Esophagus muscularis mucosa (tissue), 4 donors: ENCODE measurements at regions not wholly inside any gene's neighbourhood (a gene's known extent, or its start where the extent isn't known, plus 50 kb on each side); places are given as distances from the start of the nearest gene placed in this dataset.

Experiments used
- DNase-seq: peaks from one replicate; pipeline ENCODE4 v3.0.0-alpha.2; 2017; ENCODE audit errors: extremely low spot score
- H3K27ac ChIP-seq, 4 donors: fragments of 200-600 bp; sonication (generic); replicated peaks in 1 of 4; 1 replicate in 3 of 4; 2 replicates in 1 of 4; pipeline ENCODE4 v1.5.1; 2016 to 2019; ENCODE audit warnings: mild to moderate bottlenecking in 1 of 4
- H3K27me3 ChIP-seq, 4 donors: fragments of 200-600 bp; sonication (generic); one replicate each; pipeline versions ENCODE4 v1.5.1 to v1.6.0; 2016 to 2019
- H3K36me3 ChIP-seq, 4 donors: fragments of 200-600 bp; sonication (generic); one replicate each; pipeline ENCODE4 v1.5.1; 2016 to 2019
- H3K4me1 ChIP-seq, 4 donors: fragments of 200-600 bp; sonication (generic); one replicate each; pipeline ENCODE4 v1.5.1; 2016 to 2019
- H3K4me3 ChIP-seq, 4 donors: fragments of 200-600 bp; sonication (generic); 1 replicate in 2 of 4; 2 replicates in 2 of 4; pipeline ENCODE4 v1.5.1; 2016 to 2019; ENCODE audit warnings: mild to moderate bottlenecking in 4 of 4, moderate library complexity in 1 of 4
- H3K9me3 ChIP-seq, 4 donors: fragments of 200-600 bp; sonication (generic); 1 replicate in 3 of 4; 2 replicates in 1 of 4; pipeline ENCODE4 v1.5.1; 2016 to 2019
- EP300 ChIP-seq: sonication (generic); formaldehyde crosslinking; IDR thresholded peaks from one replicate; pipeline ENCODE4 v1.6.1; 2017; ENCODE audit warnings: antibody characterized with exemption
- POLR2A ChIP-seq: fragments of 450-650 bp; IDR thresholded peaks from one replicate; pipeline ENCODE4 v1.6.1; 2017; ENCODE audit warnings: antibody characterized with exemption, moderate library complexity, mild to moderate bottlenecking, low read depth
- POLR2AphosphoS5 ChIP-seq, 2 donors: sonication (generic); formaldehyde crosslinking; IDR thresholded peaks; one replicate each; pipeline ENCODE4 v1.6.1; 2017; ENCODE audit warnings: antibody characterized with exemption in 2 of 2
- WGBS: methylation state at CpG from one replicate; pipeline ENCODE4 v1.1.5; 2018; 5-methylcytosine and 5-hydroxymethylcytosine counted together
- intact Hi-C: fragments of 100-400 bp; cut with DNase I; formaldehyde crosslinking; loops from one replicate; pipeline ENCODE4 v1.15.1; 2023
- TF ChIP-seq, protein P1 (sequence below), 3 experiments: fragments of 200-600 bp in 2 of 3; fragments of 450-650 bp in 1 of 3; sonication (generic) in 2 of 3; IDR thresholded peaks; one replicate each; pipeline ENCODE4 v1.5.1; 2017 to 2019; ENCODE audit warnings: antibody characterized with exemption in 3 of 3, mild to moderate bottlenecking in 2 of 3, moderate library complexity in 1 of 3

DNA sequence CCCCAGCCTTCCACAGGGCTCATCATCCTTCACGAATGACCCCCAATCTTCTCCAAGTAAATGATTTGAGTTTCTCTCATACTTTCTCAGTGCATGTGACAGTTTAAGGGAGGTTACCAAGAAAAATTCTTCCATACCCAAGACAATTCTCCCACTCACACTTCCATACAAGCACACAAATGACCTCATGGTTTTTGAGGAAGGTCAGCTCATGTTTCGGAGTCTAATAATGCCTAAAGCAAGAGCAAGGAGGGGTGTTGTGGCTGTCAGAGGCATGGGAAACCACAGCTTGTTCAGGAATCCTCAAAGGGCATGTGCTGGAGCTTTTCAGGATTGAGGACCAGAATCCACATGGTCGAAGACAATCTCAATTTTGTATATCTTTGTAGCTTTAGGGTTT, 279.0 kb downstream of the MAFB start:
- WGBS, result 84% methylated on average over 3 of the region's 3 CpGs
- Histone ChIP-seq H3K4me1 (no peaks in the 10 kb centered on the region), H3K36me3 (no peaks in the 10 kb centered on the region), H3K9me3 (no peaks in the 10 kb centered on the region), H3K27me3 (peaks cover 0 to 7% (median 0%) of the 10 kb centered on the region in 4 donors), H3K4me3 (no peak overlapping the region), H3K27ac (no peak overlapping the region)
- no peak for TF ChIP-seq EP300
- TF ChIP-seq POLR2AphosphoS5 (IDR thresholded peaks at IDR 0.05), result no peak
- TF ChIP-seq, protein P1, sequence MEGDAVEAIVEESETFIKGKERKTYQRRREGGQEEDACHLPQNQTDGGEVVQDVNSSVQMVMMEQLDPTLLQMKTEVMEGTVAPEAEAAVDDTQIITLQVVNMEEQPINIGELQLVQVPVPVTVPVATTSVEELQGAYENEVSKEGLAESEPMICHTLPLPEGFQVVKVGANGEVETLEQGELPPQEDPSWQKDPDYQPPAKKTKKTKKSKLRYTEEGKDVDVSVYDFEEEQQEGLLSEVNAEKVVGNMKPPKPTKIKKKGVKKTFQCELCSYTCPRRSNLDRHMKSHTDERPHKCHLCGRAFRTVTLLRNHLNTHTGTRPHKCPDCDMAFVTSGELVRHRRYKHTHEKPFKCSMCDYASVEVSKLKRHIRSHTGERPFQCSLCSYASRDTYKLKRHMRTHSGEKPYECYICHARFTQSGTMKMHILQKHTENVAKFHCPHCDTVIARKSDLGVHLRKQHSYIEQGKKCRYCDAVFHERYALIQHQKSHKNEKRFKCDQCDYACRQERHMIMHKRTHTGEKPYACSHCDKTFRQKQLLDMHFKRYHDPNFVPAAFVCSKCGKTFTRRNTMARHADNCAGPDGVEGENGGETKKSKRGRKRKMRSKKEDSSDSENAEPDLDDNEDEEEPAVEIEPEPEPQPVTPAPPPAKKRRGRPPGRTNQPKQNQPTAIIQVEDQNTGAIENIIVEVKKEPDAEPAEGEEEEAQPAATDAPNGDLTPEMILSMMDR (IDR thresholded peaks at IDR 0.05), result no peak
- TF ChIP-seq POLR2A, result no peak
- intact Hi-C loops, result no loop called here
- no peak for DNase-seq

DNA sequence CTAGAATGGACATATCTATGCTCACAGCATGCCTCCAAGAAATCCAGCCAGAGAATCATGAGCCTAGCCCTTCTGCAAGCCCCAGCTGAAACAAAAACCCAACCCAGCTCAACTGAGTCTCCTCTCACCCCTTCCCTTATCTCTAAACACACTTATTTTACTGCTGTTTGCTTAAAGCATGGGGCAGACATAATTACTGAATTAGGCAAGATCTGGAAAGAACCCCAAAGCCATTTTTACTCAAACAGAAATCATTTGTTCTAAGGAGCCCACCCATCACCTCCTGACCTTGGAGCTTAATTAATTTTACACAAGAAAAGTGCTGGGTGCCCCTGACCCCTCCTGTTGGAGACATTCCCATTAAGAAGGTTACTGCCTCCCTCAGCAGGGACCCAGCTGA, 291.6 kb downstream of the MAFB start:
- intact Hi-C loops, result no loop called here
- no peaks in the 10 kb centered on the region for H3K4me1 ChIP-seq
- TF ChIP-seq POLR2AphosphoS5 (IDR thresholded peaks at IDR 0.05) (no peak), POLR2A (no peak), EP300 (no peak)
- TF ChIP-seq, protein P1 (IDR thresholded peaks at IDR 0.05), result no peak
- no peak overlapping the region for H3K4me3 ChIP-seq
- H3K9me3 ChIP-seq, result no peaks in the 10 kb centered on the region
- no peak for DNase-seq
- H3K27me3 ChIP-seq, result no peaks in the 10 kb centered on the region
- H3K36me3 ChIP-seq, result no peaks in the 10 kb centered on the region
- no peak overlapping the region for H3K27ac ChIP-seq

DNA sequence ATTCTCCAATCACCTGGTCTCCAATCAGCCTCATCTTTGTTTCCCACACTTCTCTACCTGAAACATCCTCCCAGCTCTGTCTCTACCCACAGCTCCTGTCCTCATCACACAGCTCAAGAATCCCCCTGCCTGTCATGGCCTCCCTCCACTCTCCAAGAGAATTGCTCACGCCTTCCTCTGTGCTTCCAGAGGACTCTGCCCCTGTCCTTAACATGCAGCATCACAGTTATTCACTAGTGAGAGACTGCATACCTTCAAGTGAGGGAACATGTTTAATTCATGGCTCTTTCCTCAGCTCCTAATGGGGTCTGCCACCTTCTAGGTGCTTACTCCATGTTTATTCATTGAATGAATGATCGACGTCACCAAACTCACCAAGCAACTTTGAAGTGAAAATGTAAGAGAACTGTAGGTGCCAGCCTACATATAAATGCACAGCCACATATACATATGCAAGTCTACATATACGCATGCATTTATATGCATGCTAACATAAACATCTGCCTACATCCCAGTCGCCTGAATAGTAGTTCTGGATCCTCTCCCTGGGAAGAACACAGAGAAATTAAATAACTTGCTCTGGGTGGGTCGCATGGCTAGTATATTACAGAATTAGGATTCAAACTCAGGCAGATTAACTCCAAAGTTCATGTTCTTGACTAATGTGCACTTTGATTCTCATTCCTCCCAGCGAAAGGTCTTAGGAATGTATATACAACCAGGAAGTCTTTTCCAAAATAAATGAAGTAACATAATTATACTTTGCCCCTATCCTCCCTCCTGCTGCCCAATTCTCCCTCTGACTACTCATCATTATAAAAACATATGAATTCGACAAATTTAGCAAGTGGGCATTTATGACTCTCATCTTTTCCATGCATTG, 295.6 kb downstream of the MAFB start:
- intact Hi-C loops, result no loop called here
- H3K27me3 ChIP-seq, result no peaks in the 10 kb centered on the region
- H3K4me3 ChIP-seq, result no peak overlapping the region
- 71% methylated on average over 8 of the region's 8 CpGs for WGBS
- TF ChIP-seq POLR2AphosphoS5 (IDR thresholded peaks at IDR 0.05), result no peak
- TF ChIP-seq, protein P1 (IDR thresholded peaks at IDR 0.05), result no peak
- no peaks in the 10 kb centered on the region for H3K9me3 ChIP-seq
- no peak overlapping the region for H3K27ac ChIP-seq
- no peaks in the 10 kb centered on the region for H3K4me1 ChIP-seq
- no peaks in the 10 kb centered on the region for H3K36me3 ChIP-seq
- DNase-seq, result no peak

DNA sequence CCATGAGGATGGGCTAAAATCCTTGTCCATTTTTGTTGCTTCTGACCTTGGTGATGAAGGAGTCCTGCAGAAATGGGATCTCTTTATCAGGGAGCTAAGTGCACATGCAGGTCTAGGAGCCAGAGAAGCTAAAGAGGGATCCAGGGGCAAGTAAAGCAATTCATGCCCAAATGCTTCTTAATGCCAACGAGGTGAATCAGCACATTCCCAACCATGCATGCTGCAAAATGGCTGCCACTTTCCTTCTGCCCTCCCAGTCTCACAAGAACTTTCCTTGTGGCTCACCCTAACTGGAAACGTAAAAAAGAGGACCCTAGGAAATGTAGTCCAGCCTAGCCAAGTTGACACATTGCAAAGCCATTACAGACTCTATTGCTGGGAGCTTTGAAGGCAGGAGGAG, 298.4 kb downstream of the MAFB start:
- H3K27me3 ChIP-seq, result no peaks in the 10 kb centered on the region
- no peak overlapping the region for H3K27ac ChIP-seq
- H3K4me3 ChIP-seq, result no peak overlapping the region
- H3K9me3 ChIP-seq, result peaks cover 0 to 9% (median 0%) of the 10 kb centered on the region in 4 donors
- H3K4me1 ChIP-seq, result no peaks in the 10 kb centered on the region
- TF ChIP-seq EP300 (no peak), POLR2A (no peak), POLR2AphosphoS5 (IDR thresholded peaks at IDR 0.05) (no peak)
- TF ChIP-seq, protein P1 (IDR thresholded peaks at IDR 0.05), result no peak
- WGBS, result 48% methylated on average over 2 of the region's 2 CpGs
- H3K36me3 ChIP-seq, result no peaks in the 10 kb centered on the region
- intact Hi-C loops, result no loop called here
- DNase-seq, result no peak

DNA sequence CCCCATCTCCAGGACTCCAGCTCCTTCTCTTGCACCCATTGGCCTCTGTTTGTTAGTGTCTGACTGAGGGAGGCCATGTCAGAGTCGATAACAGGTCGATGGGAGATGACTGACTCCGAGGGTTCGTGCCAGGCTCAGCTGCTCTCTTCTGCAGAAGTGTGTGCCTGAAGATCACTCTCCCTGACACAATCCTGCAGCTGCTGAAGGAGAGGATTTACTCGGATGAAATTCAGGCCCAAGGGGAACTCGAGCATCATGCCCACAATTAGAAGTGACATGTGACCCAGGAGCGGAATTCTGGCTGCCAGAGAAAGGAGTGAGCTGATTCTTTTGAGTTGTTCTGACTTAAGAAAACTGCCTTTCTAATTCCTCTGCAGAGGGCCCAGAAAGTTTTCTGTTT, 318.2 kb downstream of the MAFB start:
- H3K27ac ChIP-seq, result no peak overlapping the region
- no peaks in the 10 kb centered on the region for H3K27me3 ChIP-seq
- intact Hi-C loops, result no loop called here
- no peaks in the 10 kb centered on the region for H3K36me3 ChIP-seq
- H3K4me3 ChIP-seq, result no peak overlapping the region
- no peak for DNase-seq
- WGBS, result 55% methylated on average over 7 of the region's 7 CpGs
- no peak for TF ChIP-seq POLR2AphosphoS5 (IDR thresholded peaks at IDR 0.05)
- peaks cover 0 to 12% (median 7%) of the 10 kb centered on the region in 4 donors for H3K9me3 ChIP-seq
- H3K4me1 ChIP-seq, result no peaks in the 10 kb centered on the region
